SK-N-DZ (cell line): ENCODE measurements at regions not wholly inside any gene's neighbourhood (a gene's known extent, or its start where the extent isn't known, plus 50 kb on each side); places are given as distances from the start of the nearest gene placed in this dataset.

Experiments
- DNase-seq: peaks from one replicate; pipeline ENCODE4 v3.0.0-alpha.2; 2015; ENCODE audit warnings: low spot score

- no peak for DNase-seq
These were observed 181.1 kb upstream of the UBL3 start for GRCh38 chr13:30031488-30031887.

GRCh38 chr13:30030141-30030750 is 179.8 kb upstream of the UBL3 start:
- no peak for DNase-seq

DNA sequence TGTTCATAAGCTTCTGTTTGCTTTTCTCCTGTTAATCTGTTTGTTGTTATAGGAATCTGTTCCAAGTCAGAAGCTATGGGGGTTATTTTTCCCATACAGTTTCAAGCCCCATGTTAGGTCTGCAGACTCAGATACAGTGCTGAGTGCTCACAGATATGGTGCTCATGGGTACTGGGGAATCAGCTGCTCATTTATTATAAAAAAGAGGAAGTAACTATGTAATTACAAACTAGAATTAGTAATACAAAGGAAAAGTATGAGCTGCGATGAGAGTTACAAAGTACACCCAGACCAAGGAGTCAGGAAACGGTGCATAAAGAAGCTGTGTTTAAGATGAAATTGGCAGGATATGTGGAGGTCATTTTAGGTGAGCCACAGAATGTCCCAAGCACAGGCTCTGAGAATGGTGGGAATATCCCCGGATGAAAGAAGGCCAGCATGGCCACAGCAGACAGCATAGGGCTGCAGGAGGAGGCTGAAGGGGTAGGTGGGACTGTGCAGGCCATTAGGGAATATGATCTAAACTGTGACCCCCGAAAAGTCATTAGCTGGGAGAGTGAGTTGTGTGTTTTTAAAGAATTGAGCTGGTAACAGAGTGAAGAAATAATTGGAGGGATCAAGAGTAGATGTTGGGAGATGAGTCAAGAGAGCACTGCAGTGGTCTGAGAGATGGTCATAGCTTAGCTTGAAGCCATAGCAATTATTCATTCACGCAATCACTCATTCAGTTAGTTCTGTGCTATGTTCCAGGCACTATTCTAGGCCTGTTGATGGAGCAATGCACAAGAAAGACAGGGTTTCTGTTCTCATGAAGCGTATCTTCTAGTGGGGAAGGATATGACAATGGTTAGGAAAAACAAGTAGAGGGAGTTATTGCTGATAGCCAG is 177.4 kb upstream of the UBL3 start:
- no peak for DNase-seq

DNA sequence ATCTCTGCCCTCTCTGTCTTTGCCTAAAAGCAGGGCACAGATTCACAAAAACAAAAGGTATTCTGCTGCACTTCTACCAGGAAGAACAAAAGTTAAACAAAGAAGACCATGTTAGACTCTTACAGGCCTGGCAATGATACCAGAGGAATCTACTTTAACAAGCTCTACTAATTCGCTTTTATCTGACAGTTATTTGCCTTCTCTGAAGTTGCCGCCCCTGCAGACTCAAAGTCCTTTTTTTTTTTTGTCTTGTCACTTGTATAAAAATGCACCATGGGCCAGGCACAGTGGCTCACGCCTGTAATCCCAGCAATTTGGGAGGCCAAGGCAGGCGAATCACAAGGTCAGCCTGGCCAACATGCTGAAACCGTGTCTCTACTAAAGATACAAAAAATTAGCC is 176.5 kb upstream of the UBL3 start:
- DNase-seq = no peak

- DNase-seq = no peak
These were observed 175.7 kb upstream of the UBL3 start for GRCh38 chr13:30026093-30026492.

GRCh38 chr13:30025351-30025750 is 174.9 kb upstream of the UBL3 start:
- DNase-seq = no peak

DNA sequence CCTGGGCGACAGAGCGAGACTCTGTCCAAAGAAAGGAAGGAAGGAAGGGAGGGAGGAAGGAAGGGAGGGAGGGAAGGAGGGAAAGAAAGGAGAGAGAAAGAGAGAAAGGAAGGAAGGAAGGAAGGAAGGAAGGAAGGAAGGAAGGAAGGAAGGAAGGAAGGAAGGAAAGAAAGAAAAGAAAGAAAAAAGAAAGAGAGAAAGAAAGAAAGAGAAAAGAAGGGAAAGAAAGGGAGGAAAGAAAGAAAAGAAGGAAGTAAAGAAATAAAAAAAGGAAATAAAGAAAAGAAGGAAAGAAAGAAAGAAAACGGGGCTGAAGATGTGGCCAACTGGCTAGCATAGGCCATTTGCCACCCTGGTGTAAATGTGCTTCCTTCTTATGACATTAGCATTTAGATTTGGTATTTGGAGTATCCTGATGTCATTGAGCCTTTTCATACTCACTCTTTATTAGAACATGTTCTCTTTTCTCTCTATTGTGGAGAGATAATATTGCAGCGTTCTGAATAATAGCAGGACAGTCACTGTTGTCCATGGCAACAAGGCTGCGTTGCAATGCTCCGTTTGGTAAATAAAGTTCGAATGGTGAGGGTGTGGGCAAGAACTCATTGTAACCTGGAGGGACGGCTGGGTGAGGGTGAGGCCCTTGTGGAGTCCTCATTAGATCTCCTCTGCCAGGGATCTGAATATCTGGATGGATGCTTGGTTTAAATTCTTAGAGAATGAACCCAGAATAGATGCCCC is 173.9 kb upstream of the UBL3 start:
- no peak for DNase-seq

GRCh38 chr13:30023196-30023895 is 172.9 kb upstream of the UBL3 start:
- no peak for DNase-seq

DNA sequence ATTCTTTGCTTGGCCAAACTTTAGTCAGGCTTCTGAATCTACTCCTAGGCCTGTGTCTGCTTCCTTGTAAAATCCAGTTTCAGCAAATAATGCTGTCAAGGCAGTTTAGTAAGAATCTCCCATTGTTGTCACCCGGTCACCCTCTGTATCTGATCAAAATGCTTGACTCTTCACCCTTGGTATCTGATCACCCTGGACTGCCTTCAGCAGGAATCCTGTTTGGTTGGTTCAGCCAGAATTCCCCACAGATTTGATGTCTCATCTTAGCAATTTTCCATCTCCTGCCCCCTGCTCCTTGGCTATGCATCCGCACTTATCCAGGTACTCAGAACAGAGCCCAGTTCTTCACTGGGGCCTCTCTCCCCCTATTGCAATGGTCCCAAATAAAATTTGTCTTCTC is 172.4 kb upstream of the UBL3 start:
- DNase-seq = no peak

- no peak for DNase-seq
These were observed 171.8 kb upstream of the UBL3 start for GRCh38 chr13:30022256-30022655.

DNA sequence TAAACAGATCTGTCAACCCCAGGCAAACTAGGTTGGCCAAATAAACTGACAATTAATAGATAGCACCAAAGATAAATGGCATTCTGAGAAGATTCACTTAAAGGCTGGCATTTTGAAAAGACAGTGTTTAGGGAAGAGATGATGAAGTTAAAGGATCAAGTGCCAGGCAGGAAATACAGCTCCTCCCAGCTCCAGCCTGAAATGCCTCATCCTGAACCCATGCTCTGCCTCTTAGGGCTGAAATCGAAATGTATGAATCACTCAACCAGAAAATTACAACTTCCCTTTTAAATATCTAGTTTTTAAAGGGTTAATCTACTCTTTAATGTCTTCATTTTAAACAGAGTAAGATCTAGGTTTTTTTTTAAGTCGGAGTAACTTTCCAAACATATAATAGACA is 171.2 kb upstream of the UBL3 start:
- DNase-seq = no peak

GRCh38 chr13:30020726-30021312 is 170.4 kb upstream of the UBL3 start:
- no peak for DNase-seq

DNA sequence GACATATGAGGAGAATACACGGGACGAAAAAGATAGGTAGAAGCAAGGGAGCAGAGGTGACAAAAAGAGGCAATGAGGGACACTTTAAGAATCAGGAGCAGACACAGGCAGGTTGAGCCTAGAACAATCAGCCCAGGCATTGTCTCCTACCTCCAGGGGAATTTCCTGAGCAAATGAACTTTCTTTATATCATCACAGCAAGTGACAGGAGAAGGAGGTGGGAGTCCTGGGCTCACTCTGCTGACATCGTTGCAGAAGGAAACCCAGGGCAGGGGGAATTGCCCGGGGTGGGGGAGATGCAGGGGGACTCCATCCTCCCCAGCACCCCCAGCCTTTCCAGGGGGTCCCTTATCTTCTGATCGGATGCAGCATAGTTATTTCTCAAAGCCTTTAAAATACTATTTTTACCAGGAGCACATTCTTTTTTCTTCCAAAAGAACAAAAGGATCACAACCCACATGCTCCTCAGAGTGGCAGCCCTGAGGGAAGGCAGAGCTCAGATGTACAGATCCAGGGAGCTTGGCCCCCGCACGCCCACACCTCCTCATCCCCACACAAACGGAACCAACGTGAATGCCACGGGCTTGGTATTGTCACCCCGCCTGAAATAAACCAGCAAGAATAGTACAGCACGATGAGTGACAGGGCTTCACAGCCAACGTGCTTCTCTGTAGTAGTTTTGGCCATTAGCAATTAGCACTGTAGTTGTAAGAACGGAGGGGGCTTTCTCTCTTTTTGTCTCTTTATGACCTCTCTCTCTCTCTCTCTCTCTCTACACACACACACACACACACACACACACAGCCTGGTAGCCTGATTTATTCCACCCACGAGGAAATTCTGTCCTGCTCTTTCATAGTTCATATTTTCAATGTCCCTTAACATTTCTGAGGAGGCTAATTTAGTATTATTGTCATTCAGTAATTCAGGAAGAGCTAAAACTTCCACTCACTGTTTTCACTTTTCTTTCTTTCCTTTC is 169.5 kb upstream of the UBL3 start:
- no peak for DNase-seq

DNA sequence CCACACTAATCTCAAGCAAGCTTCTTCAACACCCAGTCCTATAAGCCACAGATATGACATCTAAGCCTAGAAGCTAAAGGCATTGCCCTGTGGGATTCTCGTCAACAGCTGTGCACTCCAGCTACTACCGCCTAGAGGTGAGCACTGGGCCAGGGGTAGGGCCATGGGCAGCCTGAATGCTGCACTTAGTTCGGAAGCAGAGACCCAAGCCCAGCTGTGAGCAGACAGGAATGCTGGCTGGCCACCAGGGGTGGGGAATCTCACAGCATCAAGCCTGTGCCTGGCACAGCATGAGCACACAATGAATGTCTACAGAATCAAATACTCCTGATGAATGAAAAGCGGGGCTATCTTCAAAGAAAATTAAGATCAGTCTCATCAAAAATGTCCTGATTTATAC is 167.5 kb upstream of the UBL3 start:
- no peak for DNase-seq

DNA sequence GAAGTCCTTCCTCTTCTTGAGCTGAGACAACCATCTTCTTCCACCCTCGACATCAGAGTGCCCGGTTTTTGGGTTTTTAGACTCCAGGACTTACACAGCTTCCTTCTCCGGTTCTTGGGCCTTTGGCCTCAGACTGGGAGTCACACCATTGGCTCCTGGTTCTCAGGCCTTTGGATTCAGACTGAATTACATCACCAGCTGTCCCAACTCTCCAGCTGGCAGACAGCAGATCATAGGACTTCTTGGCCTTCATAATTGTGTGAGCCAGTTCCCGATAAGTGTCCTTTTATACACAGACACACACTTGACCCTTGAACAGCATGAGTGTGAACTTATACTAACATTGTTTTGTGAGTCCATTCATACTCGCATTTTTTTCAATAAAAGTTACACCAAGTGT is 166.0 kb upstream of the UBL3 start:
- DNase-seq = no peak

DNA sequence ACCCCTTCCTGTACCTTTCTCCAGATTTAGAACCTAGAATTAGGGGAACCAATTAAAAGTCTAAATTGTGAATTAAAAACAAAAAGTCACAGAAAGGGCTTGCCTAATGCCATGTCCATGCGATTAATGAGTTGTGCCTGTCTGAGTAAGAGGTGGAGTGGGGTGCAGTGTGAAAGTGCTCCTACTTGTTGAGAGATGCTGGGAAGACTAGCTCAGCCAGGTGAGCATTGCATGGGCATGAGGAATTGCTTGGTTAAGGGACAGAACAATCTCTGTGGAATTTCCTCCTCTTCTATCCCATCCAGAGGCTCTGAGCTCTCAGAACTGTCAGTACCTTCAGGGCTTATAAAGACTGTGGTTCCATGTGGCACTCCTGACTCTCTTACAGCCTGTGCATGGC is 159.0 kb upstream of the UBL3 start:
- DNase-seq = no peak

- no peak for DNase-seq
These were observed 155.8 kb upstream of the UBL3 start for GRCh38 chr13:30006246-30006645.

GRCh38 chr13:30004204-30004603 is 153.8 kb upstream of the UBL3 start:
- no peak for DNase-seq

DNA sequence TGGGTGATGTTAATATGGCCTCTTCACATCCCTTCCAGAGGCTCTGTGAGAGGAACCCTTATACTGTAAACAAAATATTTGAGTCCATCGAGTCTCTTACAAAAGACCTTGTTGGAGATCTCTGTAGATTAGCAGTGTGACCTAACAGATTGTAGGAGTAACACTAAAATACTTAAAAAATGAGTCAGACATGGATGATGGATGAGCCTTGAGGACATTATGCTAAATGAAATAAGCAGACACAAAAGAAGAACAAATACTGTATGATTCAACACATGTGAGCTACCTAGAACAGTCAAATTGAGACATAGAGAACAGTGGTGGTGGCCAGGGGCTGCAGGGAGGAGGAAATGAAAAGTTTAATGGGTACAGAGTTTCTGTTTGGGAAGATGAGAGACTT is 152.2 kb upstream of the UBL3 start:
- DNase-seq = no peak

GRCh38 chr13:30000370-30000765 is 150.0 kb upstream of the UBL3 start:
- DNase-seq = no peak
